ENCODE measurements at regions not wholly inside any gene's neighbourhood (a gene's known extent, or its start where the extent isn't known, plus 50 kb on each side); places are given as distances from the start of the nearest gene placed in this dataset.
A peak's percentile ranks its signal among the peaks of the same experiment; 100 is the strongest.

DNA sequence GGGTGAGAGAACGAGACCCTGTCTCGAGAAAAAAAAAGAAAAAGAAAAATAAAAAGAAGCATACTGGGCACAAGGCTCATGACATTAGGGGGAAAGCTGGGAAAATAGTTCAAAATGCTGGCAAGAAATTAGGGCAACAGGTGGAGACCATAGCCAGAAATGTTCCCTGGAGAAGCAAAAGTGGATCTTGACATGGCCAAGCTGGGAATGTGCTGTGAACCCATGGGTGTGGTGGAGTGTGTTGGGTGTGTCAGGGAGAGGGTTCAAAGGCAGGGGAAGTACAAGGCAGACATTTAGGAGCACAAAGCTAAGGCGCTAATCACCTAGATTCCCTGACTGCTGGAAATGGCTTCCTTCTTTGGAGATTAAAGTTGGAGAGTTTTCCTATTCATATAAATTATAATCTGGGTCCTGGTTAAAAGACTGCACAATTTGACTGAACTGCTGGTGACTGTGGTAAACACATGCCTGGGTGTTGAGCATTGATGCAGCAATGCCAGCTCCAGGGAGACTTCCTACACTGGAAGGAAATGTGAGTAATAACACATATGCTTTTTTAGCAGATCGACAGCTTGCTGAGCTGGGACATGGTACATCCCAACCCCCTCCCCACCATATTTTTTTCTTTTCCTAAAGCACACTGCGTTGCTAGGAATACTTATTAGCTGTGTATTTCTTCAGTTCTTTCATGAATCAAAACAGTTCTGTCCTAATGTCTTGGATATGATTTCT, 70.1 kb upstream of the ARHGAP21 start:
- H3K4me3 ChIP-seq (ENCODE audit: low read depth, low read length) = no peak overlapping the region
- no peak for DNase-seq
- H3K27me3 ChIP-seq (ENCODE audit: insufficient read depth, low read depth, severe bottlenecking) = no peaks in the 10 kb centered on the region
- no peaks in the 10 kb centered on the region for H3K9me3 ChIP-seq (ENCODE audit: severe bottlenecking)
- no peak for TF ChIP-seq CTCF (IDR thresholded peaks at IDR 0.05; ENCODE audit: low read depth, low read length)
- no peaks in the 10 kb centered on the region for H3K36me3 ChIP-seq
- H3K27ac ChIP-seq = no peak overlapping the region

GRCh38 chr10:24792638-24793037, 69.0 kb upstream of the ARHGAP21 start:
- no peak for TF ChIP-seq CTCF (IDR thresholded peaks at IDR 0.05; ENCODE audit: low read depth, low read length)
- H3K4me3 ChIP-seq (ENCODE audit: low read depth, low read length) = no peak overlapping the region
- H3K27ac ChIP-seq = no peak overlapping the region
- no peaks in the 10 kb centered on the region for H3K36me3 ChIP-seq
- DNase-seq = no peak
- H3K27me3 ChIP-seq (ENCODE audit: insufficient read depth, low read depth, severe bottlenecking) = no peaks in the 10 kb centered on the region
- no peaks in the 10 kb centered on the region for H3K9me3 ChIP-seq (ENCODE audit: severe bottlenecking)

GRCh38 chr10:24791084-24791726, 67.5 kb upstream of the ARHGAP21 start:
- no peak for TF ChIP-seq CTCF (IDR thresholded peaks at IDR 0.05; ENCODE audit: low read depth, low read length)
- no peak for DNase-seq
- no peak overlapping the region for H3K4me3 ChIP-seq (ENCODE audit: low read depth, low read length)
- no peaks in the 10 kb centered on the region for H3K9me3 ChIP-seq (ENCODE audit: severe bottlenecking)
- no peaks in the 10 kb centered on the region for H3K27me3 ChIP-seq (ENCODE audit: insufficient read depth, low read depth, severe bottlenecking)
- no peak overlapping the region for H3K27ac ChIP-seq
- no peaks in the 10 kb centered on the region for H3K36me3 ChIP-seq

- no peak for TF ChIP-seq CTCF (IDR thresholded peaks at IDR 0.05; ENCODE audit: low read depth, low read length)
- Histone ChIP-seq H3K27me3 (ENCODE audit: insufficient read depth, low read depth, severe bottlenecking) (no peaks in the 10 kb centered on the region), H3K9me3 (ENCODE audit: severe bottlenecking) (no peaks in the 10 kb centered on the region), H3K4me3 (ENCODE audit: low read depth, low read length) (no peak overlapping the region), H3K27ac (no peak overlapping the region), H3K36me3 (no peaks in the 10 kb centered on the region)
- peak; percentile 10 for DNase-seq
Measured at GRCh38 chr10:24790599-24790998, 66.9 kb upstream of the ARHGAP21 start.

GRCh38 chr10:24790073-24790472, 66.4 kb upstream of the ARHGAP21 start:
- Histone ChIP-seq H3K27me3 (ENCODE audit: insufficient read depth, low read depth, severe bottlenecking) (no peaks in the 10 kb centered on the region), H3K36me3 (no peaks in the 10 kb centered on the region), H3K9me3 (ENCODE audit: severe bottlenecking) (no peaks in the 10 kb centered on the region), H3K27ac (no peak overlapping the region), H3K4me3 (ENCODE audit: low read depth, low read length) (no peak overlapping the region)
- no peak for DNase-seq
- no peak for TF ChIP-seq CTCF (IDR thresholded peaks at IDR 0.05; ENCODE audit: low read depth, low read length)

All from WERI-Rb-1 (cell line).